Right lobe of liver (tissue), 6 donors: ENCODE measurements at regions not wholly inside any gene's neighbourhood (a gene's known extent, or its start where the extent isn't known, plus 50 kb on each side); places are given as distances from the start of the nearest gene placed in this dataset.

Experiments
- ATAC-seq, 4 donors: fragments of 200-7000 bp; cut with Tn5 transposase; one replicate each; pipeline ENCODE4 v1.9.1; 2020; ENCODE audit warnings: mild to moderate bottlenecking in 4 of 4, moderate library complexity in 4 of 4
- DNase-seq, 3 donors: peaks; one replicate each; pipeline ENCODE4 v3.0.0-alpha.2; 2020
- H3K27ac ChIP-seq, 3 donors: fragments of 200-600 bp; one replicate each; pipeline ENCODE4 v1.8.0; 2022
- H3K27me3 ChIP-seq, 2 donors: fragments of 200-600 bp; one replicate each; pipeline ENCODE4 v1.8.0; 2022
- H3K36me3 ChIP-seq, 4 donors: fragments of 200-600 bp; sonication (generic) in 1 of 4; one replicate each; pipeline versions ENCODE4 v1.5.1 to v1.8.0; 2017 to 2022; ENCODE audit warnings: control low read depth in 1 of 4
- H3K4me1 ChIP-seq, 4 donors: fragments of 200-600 bp; sonication (generic) in 1 of 4; one replicate each; pipeline versions ENCODE4 v1.5.1 to v1.8.0; 2017 to 2022; ENCODE audit warnings: control low read depth in 1 of 4
- H3K4me3 ChIP-seq, 3 donors: fragments of 200-600 bp; one replicate each; pipeline ENCODE4 v1.8.0; 2022
- H3K9me3 ChIP-seq, 4 donors: fragments of 200-600 bp; sonication (generic) in 1 of 4; one replicate each; pipeline versions ENCODE4 v1.5.1 to v1.8.0; 2017 to 2022; ENCODE audit warnings: control low read depth in 1 of 4
- POLR2A ChIP-seq: fragments of 450-650 bp; IDR thresholded peaks from one replicate; pipeline ENCODE4 v1.6.1; 2017; ENCODE audit warnings: antibody characterized with exemption, mild to moderate bottlenecking
- WGBS: methylation state at CpG from one replicate; pipeline ENCODE4 v1.1.6; 2018; ENCODE audit warnings: low coverage, low lambda C conversion rate; ENCODE audit not compliant: insufficient coverage; ENCODE audit errors: missing lambda C conversion rate; 5-methylcytosine and 5-hydroxymethylcytosine counted together
- intact Hi-C, 2 donors: fragments of 100-400 bp; cut with DNase I; formaldehyde crosslinking; loops; one replicate each; pipeline versions ENCODE4 v1.11.2 to v1.14.1; 2022
- TF ChIP-seq, protein P1 (sequence below), 4 donors: fragments of 200-600 bp in 3 of 4; fragments of 450-650 bp in 1 of 4; IDR thresholded peaks; one replicate each; pipeline versions ENCODE4 v1.5.1 to v1.8.0; 2016 to 2022; ENCODE audit warnings: antibody characterized with exemption in 4 of 4, mild to moderate bottlenecking in 2 of 4
- donor health status: DM: no; HTN: yes; CAD: no.
- donor health status: DM: no; HTN: no; CAD: no.
- donor health status: DM: no; HTN: no; CAD: no.
- donor health status: DM: no; HTN: yes; CAD: no.
- donor health status: DM: no; HTN: yes; CAD: no.

DNA sequence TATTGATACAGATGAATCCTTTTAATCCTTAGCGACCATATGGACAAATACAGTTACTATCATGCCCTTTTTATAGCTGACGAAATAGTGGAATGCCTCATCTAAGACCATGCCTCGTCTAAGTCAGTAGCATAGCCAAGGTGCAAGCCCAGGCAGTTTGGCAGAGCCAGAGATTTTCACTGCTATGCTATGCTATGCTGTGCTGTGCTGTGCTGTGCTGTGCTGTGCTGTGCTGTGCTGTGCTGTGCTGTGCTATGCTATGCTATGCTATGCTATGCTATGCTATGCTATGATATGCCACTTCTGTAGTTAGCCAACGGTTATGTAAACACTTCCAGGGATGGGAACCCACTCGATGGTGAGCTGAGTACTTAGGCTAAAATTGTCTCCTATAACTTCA is 91.6 kb upstream of the MAP4K3 start:
- WGBS, result 84% methylated on average over 4 of the region's 5 CpGs
- H3K4me1 ChIP-seq, result peaks cover 0 to 26% (median 9%) of the 10 kb centered on the region in 4 donors
- intact Hi-C loops, result no loop called here
- H3K9me3 ChIP-seq, result no peaks in the 10 kb centered on the region
- TF ChIP-seq, protein P1, sequence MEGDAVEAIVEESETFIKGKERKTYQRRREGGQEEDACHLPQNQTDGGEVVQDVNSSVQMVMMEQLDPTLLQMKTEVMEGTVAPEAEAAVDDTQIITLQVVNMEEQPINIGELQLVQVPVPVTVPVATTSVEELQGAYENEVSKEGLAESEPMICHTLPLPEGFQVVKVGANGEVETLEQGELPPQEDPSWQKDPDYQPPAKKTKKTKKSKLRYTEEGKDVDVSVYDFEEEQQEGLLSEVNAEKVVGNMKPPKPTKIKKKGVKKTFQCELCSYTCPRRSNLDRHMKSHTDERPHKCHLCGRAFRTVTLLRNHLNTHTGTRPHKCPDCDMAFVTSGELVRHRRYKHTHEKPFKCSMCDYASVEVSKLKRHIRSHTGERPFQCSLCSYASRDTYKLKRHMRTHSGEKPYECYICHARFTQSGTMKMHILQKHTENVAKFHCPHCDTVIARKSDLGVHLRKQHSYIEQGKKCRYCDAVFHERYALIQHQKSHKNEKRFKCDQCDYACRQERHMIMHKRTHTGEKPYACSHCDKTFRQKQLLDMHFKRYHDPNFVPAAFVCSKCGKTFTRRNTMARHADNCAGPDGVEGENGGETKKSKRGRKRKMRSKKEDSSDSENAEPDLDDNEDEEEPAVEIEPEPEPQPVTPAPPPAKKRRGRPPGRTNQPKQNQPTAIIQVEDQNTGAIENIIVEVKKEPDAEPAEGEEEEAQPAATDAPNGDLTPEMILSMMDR (IDR thresholded peaks at IDR 0.05), result no peak
- no peak for TF ChIP-seq POLR2A
- H3K27me3 ChIP-seq, result no peaks in the 10 kb centered on the region
- no peak for ATAC-seq
- no peak overlapping the region for H3K27ac ChIP-seq
- H3K4me3 ChIP-seq, result no peak overlapping the region
- DNase-seq, result no peak
- H3K36me3 ChIP-seq, result no peaks in the 10 kb centered on the region

DNA sequence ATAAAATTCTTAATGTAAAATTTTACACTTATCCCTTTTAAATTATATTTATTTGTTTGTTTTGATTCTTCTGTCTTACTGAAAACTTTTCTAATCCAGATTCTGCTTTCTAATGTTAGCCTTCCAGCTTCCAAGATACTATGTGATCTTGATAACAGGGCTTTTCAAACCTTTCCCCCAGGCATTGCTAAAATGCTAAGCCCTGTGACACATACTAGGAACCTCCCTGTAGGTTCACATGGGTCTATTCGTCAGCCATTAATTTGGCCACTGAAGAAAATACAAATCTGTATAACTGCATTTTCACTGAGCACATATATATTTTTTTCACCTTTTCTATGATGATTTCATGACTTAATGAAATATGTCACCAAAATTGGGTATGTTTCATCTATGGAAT is 92.8 kb upstream of the MAP4K3 start:
- intact Hi-C loops, result no loop called here
- H3K4me1 ChIP-seq, result peaks cover 0 to 17% (median 4%) of the 10 kb centered on the region in 4 donors
- WGBS, result 83% methylated on average over 1 of the region's 1 CpG
- no peaks in the 10 kb centered on the region for H3K36me3 ChIP-seq
- no peaks in the 10 kb centered on the region for H3K27me3 ChIP-seq
- no peak overlapping the region for H3K27ac ChIP-seq
- TF ChIP-seq POLR2A, result no peak
- TF ChIP-seq, protein P1 (IDR thresholded peaks at IDR 0.05), result no peak
- no peak for DNase-seq
- no peaks in the 10 kb centered on the region for H3K9me3 ChIP-seq
- ATAC-seq, result no peak
- no peak overlapping the region for H3K4me3 ChIP-seq

DNA sequence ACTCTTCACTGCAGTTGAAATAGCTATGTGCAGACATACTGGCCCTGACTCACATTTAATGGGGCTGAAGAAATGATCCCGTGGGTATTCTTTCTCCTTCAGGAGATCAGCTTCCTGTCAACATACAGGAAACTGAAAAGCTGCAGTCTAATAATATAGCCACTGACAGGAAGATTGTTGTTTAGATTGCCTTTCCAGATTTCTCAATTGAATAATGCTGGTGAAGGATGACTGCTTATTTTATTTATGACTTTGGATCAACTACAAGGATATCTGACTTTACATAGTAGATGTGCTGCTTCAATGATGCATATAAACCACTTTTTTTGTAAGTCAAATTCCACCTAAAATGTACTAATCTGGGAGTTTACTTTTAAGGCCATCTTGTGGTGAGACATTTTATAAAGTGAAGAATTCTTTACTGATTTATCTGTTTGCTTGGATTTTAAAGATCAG is 93.4 kb upstream of the MAP4K3 start:
- H3K27ac ChIP-seq, result no peak overlapping the region
- H3K36me3 ChIP-seq, result no peaks in the 10 kb centered on the region
- H3K4me1 ChIP-seq, result peaks cover 0 to 11% (median 2%) of the 10 kb centered on the region in 4 donors
- 33% methylated on average over 1 of the region's 1 CpG for WGBS
- TF ChIP-seq POLR2A, result no peak
- TF ChIP-seq, protein P1 (IDR thresholded peaks at IDR 0.05), result no peak
- H3K9me3 ChIP-seq, result no peaks in the 10 kb centered on the region
- intact Hi-C loops, result no loop called here
- no peak overlapping the region for H3K4me3 ChIP-seq
- DNase-seq, result no peak
- ATAC-seq, result no peak
- H3K27me3 ChIP-seq, result no peaks in the 10 kb centered on the region

DNA sequence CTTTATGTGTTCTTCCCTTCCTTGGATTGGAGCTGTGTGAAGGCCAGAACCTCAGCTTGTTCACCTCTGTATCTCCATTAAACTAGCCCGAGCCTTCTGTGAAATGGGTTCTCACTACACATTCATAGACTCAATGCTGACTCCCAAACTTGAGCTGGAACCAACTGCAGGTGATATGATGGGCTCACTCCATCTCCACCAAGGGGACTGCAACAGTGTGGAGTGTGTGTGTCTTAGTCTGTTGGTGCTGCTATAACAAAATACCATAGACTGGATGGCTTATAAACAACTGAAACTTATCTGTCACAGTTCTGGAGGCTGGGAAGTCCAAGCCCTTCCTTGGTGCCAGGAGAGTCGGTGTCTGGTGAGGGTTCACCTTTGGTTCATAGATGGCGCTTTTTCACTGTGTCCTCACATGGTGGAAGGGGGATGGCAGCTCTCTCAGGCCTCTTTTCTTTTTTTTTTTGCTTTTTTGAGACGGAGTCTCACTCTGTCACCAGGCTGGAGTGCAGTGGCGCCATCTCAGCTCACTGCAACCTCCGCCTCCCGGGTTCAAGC is 94.2 kb upstream of the MAP4K3 start:
- Histone ChIP-seq H3K4me1 (peaks cover 0 to 2% (median 0%) of the 10 kb centered on the region in 4 donors), H3K27ac (no peak overlapping the region), H3K27me3 (no peaks in the 10 kb centered on the region), H3K4me3 (no peak overlapping the region), H3K9me3 (no peaks in the 10 kb centered on the region), H3K36me3 (no peaks in the 10 kb centered on the region)
- intact Hi-C loops, result no loop called here
- DNase-seq (no peak), ATAC-seq (no peak)
- TF ChIP-seq, protein P1 (IDR thresholded peaks at IDR 0.05), result no peak
- no peak for TF ChIP-seq POLR2A
- WGBS, result 94% methylated on average over 7 of the region's 7 CpGs

DNA sequence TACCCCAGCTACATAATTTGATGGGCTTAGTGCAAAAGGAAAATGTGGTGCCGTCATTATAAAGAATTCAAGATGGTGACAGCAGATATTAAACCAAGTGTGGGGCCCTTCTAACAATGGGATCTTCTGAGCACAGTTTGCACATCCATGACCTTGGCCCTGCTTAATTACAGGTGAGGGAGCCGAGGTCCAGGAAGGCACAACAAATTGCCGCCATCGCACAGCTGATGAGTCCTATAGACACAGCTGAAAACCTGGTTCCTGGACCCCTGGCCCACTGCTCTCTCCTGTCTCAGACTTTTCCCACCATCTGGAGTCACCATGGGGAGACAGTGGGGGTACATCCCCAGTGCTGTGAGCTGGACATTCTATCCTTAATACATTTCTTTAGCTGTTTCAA is 95.8 kb upstream of the MAP4K3 start:
- 60% methylated on average over 2 of the region's 4 CpGs for WGBS
- Histone ChIP-seq H3K9me3 (no peaks in the 10 kb centered on the region), H3K4me3 (no peak overlapping the region), H3K36me3 (no peaks in the 10 kb centered on the region), H3K27ac (no peak overlapping the region), H3K4me1 (no peaks in the 10 kb centered on the region), H3K27me3 (no peaks in the 10 kb centered on the region)
- no peak for DNase-seq
- ATAC-seq, result no peak
- TF ChIP-seq, protein P1 (IDR thresholded peaks at IDR 0.05), result no peak
- no peak for TF ChIP-seq POLR2A
- intact Hi-C loops, result no loop called here
